ENCODE measurements at regions not wholly inside any gene's neighbourhood (a gene's known extent, or its start where the extent isn't known, plus 50 kb on each side); places are given as distances from the start of the nearest gene placed in this dataset.

- TF ChIP-seq CTCF (IDR thresholded peaks at IDR 0.05) (no peak), POLR2AphosphoS5 (IDR thresholded peaks at IDR 0.05; ENCODE audit: insufficient read depth in 1 of 2, low read depth in 1 of 2) (no peak)
Measured at GRCh38 chr3:193940526-193940925, 195.4 kb upstream of the HES1 start.
